ENCODE measurements at regions not wholly inside any gene's neighbourhood (a gene's known extent, or its start where the extent isn't known, plus 50 kb on each side); places are given as distances from the start of the nearest gene placed in this dataset.

DNA sequence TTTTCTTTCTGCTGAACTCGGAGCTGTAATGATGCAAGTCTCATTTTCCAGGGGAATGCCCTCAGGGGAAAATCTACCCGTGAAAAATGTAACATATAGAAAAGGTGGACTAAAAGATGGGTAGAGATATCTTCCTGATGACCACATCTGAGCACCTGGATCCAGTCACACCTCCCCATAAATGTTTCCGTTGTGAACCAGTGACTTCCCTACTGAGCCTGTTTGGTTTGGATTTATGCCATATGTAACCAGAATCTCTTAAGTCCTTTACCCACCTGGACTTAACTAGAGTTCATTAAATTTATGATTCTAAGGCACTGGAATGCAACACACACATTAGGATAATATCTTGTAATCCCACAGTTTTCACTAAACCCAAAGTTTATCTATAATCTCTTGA is 171.1 kb downstream of the ZNF330 start:
- ATAC-seq (no peak), DNase-seq (no peak)
- Histone ChIP-seq H3K4me3 (no peak overlapping the region), H3K36me3 (no peaks in the 10 kb centered on the region), H3K9me3 (no peaks in the 10 kb centered on the region), H3K27ac (no peak overlapping the region), H3K27me3 (no peaks in the 10 kb centered on the region), H3K4me1 (no peaks in the 10 kb centered on the region)
- intact Hi-C loops (cut with DNase I) = no loop called here
- TF ChIP-seq, protein P1, sequence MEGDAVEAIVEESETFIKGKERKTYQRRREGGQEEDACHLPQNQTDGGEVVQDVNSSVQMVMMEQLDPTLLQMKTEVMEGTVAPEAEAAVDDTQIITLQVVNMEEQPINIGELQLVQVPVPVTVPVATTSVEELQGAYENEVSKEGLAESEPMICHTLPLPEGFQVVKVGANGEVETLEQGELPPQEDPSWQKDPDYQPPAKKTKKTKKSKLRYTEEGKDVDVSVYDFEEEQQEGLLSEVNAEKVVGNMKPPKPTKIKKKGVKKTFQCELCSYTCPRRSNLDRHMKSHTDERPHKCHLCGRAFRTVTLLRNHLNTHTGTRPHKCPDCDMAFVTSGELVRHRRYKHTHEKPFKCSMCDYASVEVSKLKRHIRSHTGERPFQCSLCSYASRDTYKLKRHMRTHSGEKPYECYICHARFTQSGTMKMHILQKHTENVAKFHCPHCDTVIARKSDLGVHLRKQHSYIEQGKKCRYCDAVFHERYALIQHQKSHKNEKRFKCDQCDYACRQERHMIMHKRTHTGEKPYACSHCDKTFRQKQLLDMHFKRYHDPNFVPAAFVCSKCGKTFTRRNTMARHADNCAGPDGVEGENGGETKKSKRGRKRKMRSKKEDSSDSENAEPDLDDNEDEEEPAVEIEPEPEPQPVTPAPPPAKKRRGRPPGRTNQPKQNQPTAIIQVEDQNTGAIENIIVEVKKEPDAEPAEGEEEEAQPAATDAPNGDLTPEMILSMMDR (IDR thresholded peaks at IDR 0.05) = no peak

DNA sequence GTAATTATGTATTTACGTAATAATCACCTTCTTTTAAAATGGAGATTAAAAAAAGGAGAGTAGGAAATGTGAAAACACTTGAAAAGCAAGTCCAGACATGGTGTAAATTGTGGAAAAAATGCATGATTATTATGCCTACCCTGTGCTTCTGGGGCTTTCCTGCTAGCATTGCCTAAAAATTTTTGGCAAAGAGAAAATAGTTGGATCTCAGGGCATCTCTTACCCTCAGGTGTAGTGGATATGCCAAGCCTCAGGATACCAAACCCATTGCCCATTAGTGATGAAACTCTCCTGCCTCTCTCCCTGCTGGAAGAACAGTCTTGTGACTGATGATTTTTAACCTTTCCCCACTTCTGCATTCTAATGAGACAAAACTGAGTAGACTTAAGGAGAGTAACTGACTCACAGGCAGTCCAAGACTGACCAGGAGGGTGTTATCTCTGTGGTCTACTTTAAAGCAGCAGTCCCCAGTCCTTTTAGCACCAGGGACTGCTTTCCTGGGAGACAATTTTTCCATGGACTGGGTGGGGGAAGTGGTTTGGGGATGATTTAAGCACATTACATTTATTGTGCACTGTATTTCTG is 174.6 kb downstream of the ZNF330 start:
- DNase-seq (no peak), ATAC-seq (no peak)
- intact Hi-C loops (cut with DNase I) = no loop called here
- Histone ChIP-seq H3K4me3 (no peak overlapping the region), H3K27me3 (no peaks in the 10 kb centered on the region), H3K4me1 (no peaks in the 10 kb centered on the region), H3K36me3 (no peaks in the 10 kb centered on the region), H3K9me3 (no peaks in the 10 kb centered on the region), H3K27ac (no peak overlapping the region)
- TF ChIP-seq, protein P1 (IDR thresholded peaks at IDR 0.05) = no peak

DNA sequence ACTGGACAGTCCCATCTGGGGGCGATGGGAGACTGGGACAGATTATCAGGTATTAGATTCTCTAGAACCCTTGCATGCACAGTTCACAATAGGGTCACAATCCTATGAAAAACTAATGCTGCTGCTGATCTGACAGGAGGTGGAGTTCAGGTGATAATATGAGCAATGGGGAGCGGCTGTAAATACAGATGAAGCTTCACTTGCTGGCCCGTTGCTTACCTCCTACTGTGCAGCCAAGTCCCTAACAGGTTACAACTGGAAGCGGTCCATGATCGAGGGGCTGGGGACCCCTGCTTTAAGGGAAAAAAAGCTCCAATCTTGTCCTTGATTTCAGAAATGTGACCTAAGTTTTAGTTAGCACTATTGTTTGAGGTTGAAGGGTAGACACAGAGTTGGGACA is 175.2 kb downstream of the ZNF330 start:
- ATAC-seq (no peak), DNase-seq (no peak)
- Histone ChIP-seq H3K27me3 (no peaks in the 10 kb centered on the region), H3K9me3 (no peaks in the 10 kb centered on the region), H3K4me3 (no peak overlapping the region), H3K27ac (no peak overlapping the region), H3K4me1 (no peaks in the 10 kb centered on the region), H3K36me3 (no peaks in the 10 kb centered on the region)
- intact Hi-C loops (cut with DNase I) = no loop called here
- TF ChIP-seq, protein P1 (IDR thresholded peaks at IDR 0.05) = no peak

DNA sequence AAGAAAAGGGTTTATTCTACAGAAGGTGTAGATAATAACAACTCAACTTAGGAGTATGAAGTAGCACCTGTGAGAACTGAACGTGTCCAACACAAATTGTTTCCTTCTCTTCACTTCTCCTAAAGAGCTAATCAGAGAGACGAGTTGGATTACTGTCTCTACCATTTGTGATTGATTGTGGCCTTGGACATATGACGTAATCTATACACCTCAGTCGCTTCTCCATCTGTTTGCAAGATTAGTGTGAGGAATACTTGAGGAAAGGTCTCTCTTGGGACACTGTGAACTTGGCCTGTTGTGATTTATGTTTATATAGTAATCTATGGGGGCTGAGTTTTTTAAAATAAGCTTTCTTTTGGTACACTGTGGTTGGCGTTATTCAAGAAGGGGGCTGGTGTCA is 182.0 kb downstream of the ZNF330 start:
- H3K4me1 ChIP-seq = no peaks in the 10 kb centered on the region
- TF ChIP-seq, protein P1 (IDR thresholded peaks at IDR 0.05) = no peak
- no peaks in the 10 kb centered on the region for H3K9me3 ChIP-seq
- H3K36me3 ChIP-seq = no peaks in the 10 kb centered on the region
- DNase-seq = no peak
- H3K27me3 ChIP-seq = no peaks in the 10 kb centered on the region
- H3K4me3 ChIP-seq = no peak overlapping the region
- no peak for ATAC-seq
- intact Hi-C loops (cut with DNase I) = no loop called here
- no peak overlapping the region for H3K27ac ChIP-seq

DNA sequence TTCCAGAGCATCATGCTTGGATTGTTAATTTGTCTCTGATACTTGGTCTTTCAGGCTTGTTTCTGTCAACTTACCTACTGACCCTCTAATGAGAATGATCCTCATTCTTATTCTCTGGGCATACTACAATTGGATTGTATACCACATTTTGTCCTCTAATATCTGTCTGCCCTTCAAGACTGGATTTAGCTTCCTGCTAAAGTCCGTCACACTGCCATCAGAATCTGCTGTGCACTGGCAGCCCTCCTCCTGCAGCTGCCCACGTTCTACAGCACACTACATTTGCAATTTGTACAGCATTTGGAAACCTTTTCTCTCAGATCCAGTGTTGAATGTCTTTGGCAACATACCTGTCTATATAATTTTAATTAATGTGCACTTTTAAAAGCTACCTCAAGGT is 183.1 kb downstream of the ZNF330 start:
- intact Hi-C loops (cut with DNase I) = no loop called here
- ATAC-seq (no peak), DNase-seq (no peak)
- Histone ChIP-seq H3K4me3 (no peak overlapping the region), H3K27me3 (no peaks in the 10 kb centered on the region), H3K27ac (no peak overlapping the region), H3K4me1 (no peaks in the 10 kb centered on the region), H3K9me3 (no peaks in the 10 kb centered on the region), H3K36me3 (no peaks in the 10 kb centered on the region)
- TF ChIP-seq, protein P1 (IDR thresholded peaks at IDR 0.05) = no peak

DNA sequence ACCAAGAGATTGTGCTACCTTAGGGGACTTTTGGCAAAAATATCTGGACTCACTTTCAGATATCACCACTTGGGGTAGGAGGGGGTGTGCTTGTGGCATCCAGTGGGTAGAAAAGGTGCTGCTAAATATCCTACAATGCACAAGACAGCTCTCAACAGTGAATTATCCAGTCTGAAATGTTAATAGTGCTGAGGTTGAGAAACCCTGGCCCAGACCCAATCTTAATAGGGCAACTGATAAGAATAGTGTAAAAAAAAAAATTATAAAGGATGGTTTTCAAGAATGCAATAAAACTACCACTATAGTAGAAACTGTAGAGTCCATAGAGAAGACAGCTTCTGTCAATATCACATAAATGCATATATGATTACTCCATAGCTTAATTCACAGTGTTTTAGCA is 185.5 kb downstream of the ZNF330 start:
- H3K27me3 ChIP-seq = no peaks in the 10 kb centered on the region
- H3K4me1 ChIP-seq = no peaks in the 10 kb centered on the region
- H3K27ac ChIP-seq = no peak overlapping the region
- TF ChIP-seq, protein P1 (IDR thresholded peaks at IDR 0.05) = no peak
- no peak overlapping the region for H3K4me3 ChIP-seq
- intact Hi-C loops (cut with DNase I) = no loop called here
- no peaks in the 10 kb centered on the region for H3K36me3 ChIP-seq
- ATAC-seq = no peak
- DNase-seq = no peak
- H3K9me3 ChIP-seq = no peaks in the 10 kb centered on the region

All from upper lobe of right lung (tissue), 1 donor.